HEK293 (cell line): ENCODE measurements at regions not wholly inside any gene's neighbourhood (a gene's known extent, or its start where the extent isn't known, plus 50 kb on each side); places are given as distances from the start of the nearest gene placed in this dataset.

Experiments used
- CTCF ChIP-seq: fragments of 450-650 bp; formaldehyde crosslinking; IDR thresholded peaks from 2 replicates; pipeline ENCODE4 v1.5.1; 2016; ENCODE audit warnings: missing biosample characterization, missing genetic modification characterization
- ZNF184 ChIP-seq: fragments of 450-650 bp; IDR thresholded peaks from 2 replicates; pipeline ENCODE4 v1.5.1; 2018; ENCODE audit warnings: missing biosample characterization, mild to moderate bottlenecking, missing genetic modification characterization
- ZNF19 ChIP-seq: fragments of 450-650 bp; formaldehyde crosslinking; IDR thresholded peaks from 2 replicates; pipeline ENCODE4; 2016; ENCODE audit warnings: missing biosample characterization, missing genetic modification characterization, low read depth
- ZNF529 ChIP-seq: fragments of 450-650 bp; formaldehyde crosslinking; IDR thresholded peaks from 2 replicates; pipeline ENCODE4 v1.5.1; 2017; ENCODE audit warnings: missing genetic modification characterization, missing biosample characterization; ENCODE audit not compliant: insufficient replicate concordance
- TF ChIP-seq, protein P1 (sequence below): fragments of 450-650 bp; IDR thresholded peaks from 2 replicates; pipeline ENCODE4 v1.5.1; 2018; ENCODE audit warnings: missing biosample characterization, mild to moderate bottlenecking, missing genetic modification characterization

- TF ChIP-seq ZNF19 (tag by site-specific recombination): no peak
- TF ChIP-seq ZNF184 (tag by site-specific recombination): no peak
- no peak for TF ChIP-seq ZNF529
- TF ChIP-seq CTCF: no peak
- TF ChIP-seq, protein P1, sequence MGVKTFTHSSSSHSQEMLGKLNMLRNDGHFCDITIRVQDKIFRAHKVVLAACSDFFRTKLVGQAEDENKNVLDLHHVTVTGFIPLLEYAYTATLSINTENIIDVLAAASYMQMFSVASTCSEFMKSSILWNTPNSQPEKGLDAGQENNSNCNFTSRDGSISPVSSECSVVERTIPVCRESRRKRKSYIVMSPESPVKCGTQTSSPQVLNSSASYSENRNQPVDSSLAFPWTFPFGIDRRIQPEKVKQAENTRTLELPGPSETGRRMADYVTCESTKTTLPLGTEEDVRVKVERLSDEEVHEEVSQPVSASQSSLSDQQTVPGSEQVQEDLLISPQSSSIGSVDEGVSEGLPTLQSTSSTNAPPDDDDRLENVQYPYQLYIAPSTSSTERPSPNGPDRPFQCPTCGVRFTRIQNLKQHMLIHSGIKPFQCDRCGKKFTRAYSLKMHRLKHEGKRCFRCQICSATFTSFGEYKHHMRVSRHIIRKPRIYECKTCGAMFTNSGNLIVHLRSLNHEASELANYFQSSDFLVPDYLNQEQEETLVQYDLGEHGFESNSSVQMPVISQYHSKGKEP (tag by site-specific recombination): no peak
These were observed 142.4 kb upstream of the SOX9 start for GRCh38 chr17:71978435-71978834.
